NCI-H187 treated with DMSO at 0.1 percent for 48 hours (cell line): ENCODE measurements at regions not wholly inside any gene's neighbourhood (a gene's known extent, or its start where the extent isn't known, plus 50 kb on each side); places are given as distances from the start of the nearest gene placed in this dataset.

Source experiments
- DNase-seq: peaks from one replicate; lab custom pipeline; 2025; lab: John Stamatoyannopoulos, UW

- no peak for DNase-seq
Observed at GRCh38 chr20:39397646-39398045, 435.5 kb downstream of the DHX35 start.

GRCh38 chr20:39395478-39396291 lies 433.5 kb downstream of the DHX35 start:
- no peak for DNase-seq

- no peak for DNase-seq
Observed at GRCh38 chr20:39394461-39394860, 432.3 kb downstream of the DHX35 start.

GRCh38 chr20:39390186-39390585 lies 428.0 kb downstream of the DHX35 start:
- no peak for DNase-seq

- DNase-seq, result no peak
Observed at GRCh38 chr20:39381595-39381994, 419.5 kb downstream of the DHX35 start.

GRCh38 chr20:39378776-39379175 lies 416.6 kb downstream of the DHX35 start:
- DNase-seq, result no peak

GRCh38 chr20:39376788-39377187 lies 414.6 kb downstream of the DHX35 start:
- no peak for DNase-seq

GRCh38 chr20:39364320-39364719 lies 402.2 kb downstream of the DHX35 start:
- DNase-seq, result no peak

GRCh38 chr20:39359981-39360620 lies 398.0 kb downstream of the DHX35 start:
- DNase-seq, result no peak

- DNase-seq, result no peak
Observed at GRCh38 chr20:39358052-39358451, 395.9 kb downstream of the DHX35 start.

GRCh38 chr20:39356908-39357307 lies 394.8 kb downstream of the DHX35 start:
- DNase-seq, result no peak

GRCh38 chr20:39349240-39349639 lies 387.1 kb downstream of the DHX35 start:
- no peak for DNase-seq

- no peak for DNase-seq
Observed at GRCh38 chr20:39347626-39348025, 385.5 kb downstream of the DHX35 start.

GRCh38 chr20:39342463-39342862 lies 380.3 kb downstream of the DHX35 start:
- DNase-seq, result no peak

- DNase-seq, result no peak
Observed at GRCh38 chr20:39338469-39339376, 376.6 kb downstream of the DHX35 start.

- DNase-seq, result no peak
Observed at GRCh38 chr20:39333211-39333610, 371.1 kb downstream of the DHX35 start.

GRCh38 chr20:39328347-39328746 lies 366.2 kb downstream of the DHX35 start:
- no peak for DNase-seq

- DNase-seq, result no peak
Observed at GRCh38 chr20:39326050-39326449, 363.9 kb downstream of the DHX35 start.

- peak; percentile 2 for DNase-seq
Observed at GRCh38 chr20:39318911-39319310, 356.8 kb downstream of the DHX35 start.

- no peak for DNase-seq
Observed at GRCh38 chr20:39312676-39313075, 350.5 kb downstream of the DHX35 start.

GRCh38 chr20:39311851-39312506 lies 349.8 kb downstream of the DHX35 start:
- DNase-seq, result no peak
